ENCODE measurements at regions not wholly inside any gene's neighbourhood (a gene's known extent, or its start where the extent isn't known, plus 50 kb on each side); places are given as distances from the start of the nearest gene placed in this dataset.
A peak's percentile ranks its signal among the peaks of the same experiment; 100 is the strongest.

GRCh38 chr4:124028182-124028581 is 631.6 kb downstream of the SPRY1 start:
- intact Hi-C loops (cut with DNase I), result no loop called here
- FAIRE-seq (no peak), ATAC-seq (no peak), DNase-seq (no peak)
- no peak overlapping the region for H3K27ac ChIP-seq
- H3K4me3 ChIP-seq, result no peak overlapping the region
- 41 to 51% methylated on average over 4 of the region's 4 CpGs for WGBS, 2 donors
- H3K4me1 ChIP-seq, result no peaks in the 10 kb centered on the region
- no peaks in the 10 kb centered on the region for H3K27me3 ChIP-seq
- no peaks in the 10 kb centered on the region for H3K9me3 ChIP-seq
- TF ChIP-seq CTCF (IDR thresholded peaks at IDR 0.05), result no peak
- no peaks in the 10 kb centered on the region for H3K36me3 ChIP-seq

- no peak overlapping the region for H3K27ac ChIP-seq
- WGBS, 2 donors, result 46 to 51% methylated on average over 2 of the region's 2 CpGs
- no peaks in the 10 kb centered on the region for H3K36me3 ChIP-seq
- no peaks in the 10 kb centered on the region for H3K9me3 ChIP-seq
- ATAC-seq (peak in 2 of 4 donors; percentile 58 to 63), DNase-seq (no peak), FAIRE-seq (no peak)
- H3K4me1 ChIP-seq, result no peaks in the 10 kb centered on the region
- intact Hi-C loops (cut with DNase I), result no loop called here
- no peak overlapping the region for H3K4me3 ChIP-seq
- no peaks in the 10 kb centered on the region for H3K27me3 ChIP-seq
- TF ChIP-seq CTCF (IDR thresholded peaks at IDR 0.05), result no peak
These were observed 633.6 kb downstream of the SPRY1 start for GRCh38 chr4:124030147-124030546.

GRCh38 chr4:124032035-124032434 is 635.4 kb downstream of the SPRY1 start:
- Histone ChIP-seq H3K4me1 (no peaks in the 10 kb centered on the region), H3K36me3 (no peaks in the 10 kb centered on the region), H3K9me3 (no peaks in the 10 kb centered on the region), H3K27me3 (no peaks in the 10 kb centered on the region), H3K4me3 (no peak overlapping the region), H3K27ac (no peak overlapping the region)
- no peak for FAIRE-seq
- TF ChIP-seq CTCF (IDR thresholded peaks at IDR 0.05), result no peak
- WGBS, 2 donors, result 46 to 53% methylated on average over 1 of the region's 1 CpG
- ATAC-seq, result no peak
- DNase-seq, result no peak
- intact Hi-C loops (cut with DNase I), result no loop called here

- Histone ChIP-seq H3K4me1 (no peaks in the 10 kb centered on the region), H3K27me3 (no peaks in the 10 kb centered on the region), H3K36me3 (no peaks in the 10 kb centered on the region), H3K9me3 (no peaks in the 10 kb centered on the region), H3K4me3 (no peak overlapping the region), H3K27ac (no peak overlapping the region)
- FAIRE-seq (peak; percentile 37), DNase-seq (no peak), ATAC-seq (no peak)
- intact Hi-C loops (cut with DNase I), result no loop called here
- TF ChIP-seq CTCF (IDR thresholded peaks at IDR 0.05), result no peak
- WGBS, 2 donors, result 55 to 71% methylated on average over 1 of the region's 1 CpG
These were observed 638.9 kb downstream of the SPRY1 start for GRCh38 chr4:124035364-124036041.

- no peak for TF ChIP-seq CTCF (IDR thresholded peaks at IDR 0.05)
- H3K27ac ChIP-seq, result no peak overlapping the region
- no peak for ATAC-seq
- H3K4me3 ChIP-seq, result no peak overlapping the region
- no peaks in the 10 kb centered on the region for H3K36me3 ChIP-seq
- FAIRE-seq, result no peak
- intact Hi-C loops (cut with DNase I), result no loop called here
- no peak for DNase-seq
- H3K27me3 ChIP-seq, result no peaks in the 10 kb centered on the region
- no peaks in the 10 kb centered on the region for H3K4me1 ChIP-seq
- H3K9me3 ChIP-seq, result no peaks in the 10 kb centered on the region
These were observed 640.6 kb downstream of the SPRY1 start for GRCh38 chr4:124037236-124037635.

Data from pancreas (tissue), 10 donors.